Activated naive CD8-positive, alpha-beta T cell treated with anti-CD3 and anti-CD28 coated beads, Interleukin-2, amount 50 U/mL, for 24 hours (primary cell): ENCODE measurements at regions not wholly inside any gene's neighbourhood (a gene's known extent, or its start where the extent isn't known, plus 50 kb on each side); places are given as distances from the start of the nearest gene placed in this dataset.
"Not testable (repeated sequence)": the region's sequence is repeated elsewhere in the genome, so short reads cannot be mapped to it uniquely, and the experiment has no call there.

Experiments used
- ATAC-seq: fragments of 150-1000 bp; cut with Tn5 transposase; one replicate; pipeline ENCODE4 v1.10.0; 2021
- DNase-seq: peaks from one replicate; pipeline ENCODE4 v3.0.0; 2021
- H3K27ac Mint-ChIP-seq: one replicate; pipeline ENCODE4 v1.8.0; 2021; ENCODE audit warnings: mild to moderate bottlenecking, mixed read lengths
- H3K27me3 Mint-ChIP-seq: one replicate; pipeline ENCODE4 v1.8.0; 2021; ENCODE audit warnings: mixed read lengths
- H3K36me3 Mint-ChIP-seq: one replicate; pipeline ENCODE4 v1.8.0; 2021; ENCODE audit warnings: low read depth, mixed read lengths
- H3K4me1 Mint-ChIP-seq: one replicate; pipeline ENCODE4 v1.8.0; 2021; ENCODE audit warnings: mixed read lengths
- H3K4me3 Mint-ChIP-seq: one replicate; pipeline ENCODE4 v1.8.0; 2021; ENCODE audit warnings: mild to moderate bottlenecking, moderate library complexity, mixed read lengths
- H3K9me3 Mint-ChIP-seq: one replicate; pipeline ENCODE4 v1.8.0; 2021; ENCODE audit warnings: mixed read lengths

GRCh38 chrX:94908648-94909047, 1234.6 kb downstream of the FAM133A start:
- ATAC-seq (no peak), DNase-seq (no peak)
- no peaks in the 10 kb centered on the region for H3K4me1 Mint-ChIP-seq
- H3K9me3 Mint-ChIP-seq: no peaks in the 10 kb centered on the region
- no peaks in the 10 kb centered on the region for H3K36me3 Mint-ChIP-seq
- H3K27ac Mint-ChIP-seq: no peak overlapping the region
- H3K27me3 Mint-ChIP-seq: no peaks in the 10 kb centered on the region
- H3K4me3 Mint-ChIP-seq: no peak overlapping the region

DNA sequence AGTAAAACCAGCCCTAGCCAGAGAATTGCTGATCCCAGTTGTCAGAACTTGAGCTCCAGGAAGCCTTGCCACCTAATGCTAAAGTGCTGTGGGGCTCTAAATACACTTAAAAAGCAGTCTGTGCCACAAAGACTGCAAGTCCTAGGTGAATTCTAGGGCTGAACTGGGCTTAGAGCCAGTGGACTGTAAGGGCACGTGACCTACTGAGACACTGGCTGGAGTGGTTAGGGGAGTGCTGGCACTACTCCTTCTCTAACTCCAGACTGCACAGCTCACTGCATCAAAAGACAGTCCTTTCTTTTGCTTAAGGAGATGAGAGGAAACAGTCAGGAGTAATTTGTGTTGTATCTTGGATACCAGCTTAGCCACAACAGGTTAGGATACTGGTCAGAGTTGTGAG, 1240.2 kb downstream of the FAM133A start:
- no peak overlapping the region for H3K4me3 Mint-ChIP-seq

DNA sequence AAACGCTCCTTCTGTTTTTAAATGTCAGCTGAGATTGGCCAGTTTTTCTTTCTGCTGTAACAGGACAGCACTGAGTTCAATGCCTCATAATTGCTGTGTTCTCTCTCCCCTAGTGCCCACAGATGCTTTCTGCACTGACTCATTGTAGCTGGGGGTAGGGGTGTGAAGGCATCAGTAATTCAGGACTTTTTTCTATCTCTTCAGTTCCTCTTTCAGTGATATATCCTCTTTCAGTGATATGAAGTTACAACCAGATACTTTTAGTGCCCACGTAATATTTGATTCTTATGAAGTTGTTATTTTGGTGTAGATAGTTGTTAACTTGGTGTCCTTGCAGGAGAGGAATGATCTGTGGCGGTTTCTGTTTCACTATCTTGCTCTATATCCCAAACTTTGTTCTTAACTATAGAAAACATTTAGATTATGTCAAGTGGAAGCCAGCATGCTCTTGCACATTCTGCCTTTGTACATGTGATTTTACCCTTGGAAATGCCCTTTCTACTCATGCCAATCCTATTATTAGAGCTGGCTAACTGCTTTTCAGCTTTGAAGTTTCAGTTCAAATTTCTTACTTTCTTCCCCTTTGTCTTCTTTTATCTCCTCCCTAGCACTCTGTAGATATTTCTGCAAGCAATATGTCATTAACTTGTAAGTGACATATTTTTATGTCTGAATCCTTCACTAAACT, 1258.4 kb downstream of the FAM133A start:
- Mint-ChIP-seq H3K4me3 (no peak overlapping the region), H3K9me3 (no peaks in the 10 kb centered on the region), H3K27ac (no peak overlapping the region), H3K36me3 (no peaks in the 10 kb centered on the region), H3K27me3 (no peaks in the 10 kb centered on the region), H3K4me1 (no peaks in the 10 kb centered on the region)
- ATAC-seq (no peak), DNase-seq (no peak)

More for the DNA sequence above, 1240.2 kb downstream of the FAM133A start:
- H3K4me1 Mint-ChIP-seq: no peaks in the 10 kb centered on the region
- ATAC-seq (no peak), DNase-seq (no peak)
- no peaks in the 10 kb centered on the region for H3K9me3 Mint-ChIP-seq
- no peaks in the 10 kb centered on the region for H3K36me3 Mint-ChIP-seq
- no peak overlapping the region for H3K27ac Mint-ChIP-seq
- no peaks in the 10 kb centered on the region for H3K27me3 Mint-ChIP-seq

- no peaks in the 10 kb centered on the region for H3K4me1 Mint-ChIP-seq
- no peaks in the 10 kb centered on the region for H3K27me3 Mint-ChIP-seq
- no peak overlapping the region for H3K4me3 Mint-ChIP-seq
- no peaks in the 10 kb centered on the region for H3K36me3 Mint-ChIP-seq
- no peak for ATAC-seq
- no peak overlapping the region for H3K27ac Mint-ChIP-seq
- H3K9me3 Mint-ChIP-seq: no peaks in the 10 kb centered on the region
- no peak for DNase-seq
Observed at GRCh38 chrX:94936722-94937121, 1262.7 kb downstream of the FAM133A start.

DNA sequence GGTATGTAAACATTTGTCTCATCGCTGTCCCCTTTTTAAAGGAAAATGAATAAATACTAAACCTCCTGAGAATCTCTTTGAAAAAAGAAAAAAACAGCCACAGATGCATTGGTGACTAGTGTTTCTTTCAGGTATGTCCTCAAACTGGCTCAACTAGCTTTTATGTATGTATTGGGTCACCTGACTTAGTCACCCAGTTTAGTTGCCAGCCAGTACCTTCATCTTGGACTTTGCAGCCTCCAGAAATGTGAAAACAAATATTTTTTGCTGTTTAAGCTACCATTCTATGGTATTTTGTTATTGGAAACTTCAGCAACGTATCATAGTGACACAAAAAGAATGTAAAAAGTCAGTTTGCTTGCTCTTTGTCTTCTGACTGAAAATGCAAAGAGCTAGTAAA, 1263.5 kb downstream of the FAM133A start:
- Mint-ChIP-seq H3K27ac (no peak overlapping the region), H3K4me1 (no peaks in the 10 kb centered on the region), H3K36me3 (no peaks in the 10 kb centered on the region), H3K27me3 (no peaks in the 10 kb centered on the region), H3K4me3 (no peak overlapping the region), H3K9me3 (no peaks in the 10 kb centered on the region)
- DNase-seq (no peak), ATAC-seq (no peak)

DNA sequence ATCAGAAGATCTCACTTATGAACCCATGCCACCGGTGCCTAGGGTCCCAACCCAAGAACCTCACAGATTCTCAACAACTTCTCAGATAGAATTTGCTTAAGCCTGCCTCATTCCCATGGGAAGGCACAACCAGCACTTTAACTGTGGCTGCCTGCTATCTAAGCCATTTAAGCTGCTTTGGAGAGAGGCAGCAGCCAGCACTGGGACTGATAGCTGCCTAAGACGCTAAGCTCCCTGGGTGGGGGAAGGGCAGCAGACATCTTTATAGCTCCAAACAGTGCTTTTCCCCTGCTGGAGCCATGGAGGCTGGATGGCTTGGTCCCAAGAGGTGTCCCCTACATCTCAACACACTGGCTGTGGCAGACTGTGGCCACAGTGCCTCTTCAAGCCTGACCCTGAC, 1268.6 kb downstream of the FAM133A start:
- no peaks in the 10 kb centered on the region for H3K36me3 Mint-ChIP-seq
- H3K4me1 Mint-ChIP-seq: no peaks in the 10 kb centered on the region
- ATAC-seq (no peak), DNase-seq (no peak)
- no peaks in the 10 kb centered on the region for H3K9me3 Mint-ChIP-seq
- no peak overlapping the region for H3K4me3 Mint-ChIP-seq
- no peak overlapping the region for H3K27ac Mint-ChIP-seq
- H3K27me3 Mint-ChIP-seq: no peaks in the 10 kb centered on the region

DNA sequence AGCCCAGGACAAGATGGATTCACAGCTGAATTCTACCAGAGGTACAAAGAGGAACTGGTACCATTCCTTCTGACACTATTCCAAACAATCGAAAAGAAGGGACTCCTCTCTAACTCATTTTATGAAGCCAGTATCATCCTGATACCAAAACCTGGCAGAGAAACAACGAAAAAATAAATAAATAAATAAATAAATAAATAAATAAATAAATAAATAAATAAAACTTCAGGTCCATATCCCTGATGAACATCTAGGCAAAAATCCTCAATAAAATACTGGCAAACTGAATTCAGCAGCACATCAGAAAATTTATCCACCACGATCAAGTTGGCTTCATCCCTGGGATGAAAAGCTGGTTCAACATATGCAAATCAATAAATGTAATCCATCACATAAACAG, 1272.1 kb downstream of the FAM133A start:
- not testable (repeated sequence) for H3K36me3 Mint-ChIP-seq, H3K27me3 Mint-ChIP-seq, H3K9me3 Mint-ChIP-seq, H3K4me3 Mint-ChIP-seq, ATAC-seq, H3K27ac Mint-ChIP-seq, H3K4me1 Mint-ChIP-seq, DNase-seq

GRCh38 chrX:94961730-94962129, 1287.7 kb downstream of the FAM133A start:
- no peak overlapping the region for H3K27ac Mint-ChIP-seq
- no peaks in the 10 kb centered on the region for H3K27me3 Mint-ChIP-seq
- ATAC-seq (no peak), DNase-seq (no peak)
- H3K36me3 Mint-ChIP-seq: no peaks in the 10 kb centered on the region
- no peak overlapping the region for H3K4me3 Mint-ChIP-seq
- no peaks in the 10 kb centered on the region for H3K9me3 Mint-ChIP-seq
- no peaks in the 10 kb centered on the region for H3K4me1 Mint-ChIP-seq

DNA sequence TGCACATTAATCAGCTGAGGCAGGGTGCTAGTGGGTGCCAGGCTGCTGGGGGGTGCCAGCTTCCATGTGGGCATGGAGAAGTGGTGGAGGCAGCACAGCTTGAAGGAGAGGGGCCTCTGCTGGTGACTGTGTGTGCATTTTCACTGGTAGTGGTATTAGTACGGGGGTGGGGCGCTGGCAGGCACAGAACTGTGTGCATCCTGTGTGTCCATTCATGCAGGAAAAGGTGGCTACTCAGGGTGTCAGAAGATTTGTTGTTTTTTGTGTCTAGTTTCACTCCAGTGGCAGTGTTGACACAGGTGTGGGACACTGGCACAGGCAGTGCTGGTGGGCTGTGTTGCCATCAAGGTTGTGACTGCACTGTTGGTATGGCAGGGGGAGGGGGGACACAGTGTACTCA, 1303.6 kb downstream of the FAM133A start:
- no peak for ATAC-seq
- DNase-seq: no peak
- Mint-ChIP-seq H3K36me3 (no peaks in the 10 kb centered on the region), H3K4me3 (no peak overlapping the region), H3K9me3 (peaks cover 6% of the 10 kb centered on the region), H3K4me1 (no peaks in the 10 kb centered on the region), H3K27me3 (no peaks in the 10 kb centered on the region), H3K27ac (no peak overlapping the region)

DNA sequence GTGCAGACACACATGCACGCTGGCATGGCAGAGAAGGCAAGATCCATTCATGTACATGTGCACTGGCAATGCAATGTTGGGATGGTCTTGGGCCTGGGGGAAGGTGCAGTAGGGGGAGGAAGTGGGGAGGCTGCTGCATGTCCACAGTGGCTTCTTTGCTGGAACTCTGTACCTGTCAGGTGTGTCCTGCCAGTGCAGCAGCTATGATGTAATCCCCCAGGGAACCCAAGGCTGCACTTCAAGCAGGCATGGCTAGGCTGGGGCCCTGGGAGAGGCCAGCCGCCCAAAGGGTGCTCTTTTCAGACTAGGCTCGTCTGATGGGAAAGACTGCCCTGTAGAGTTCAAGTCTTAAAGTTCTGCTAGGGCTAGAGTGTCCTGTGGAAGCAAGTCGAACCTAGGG, 1304.0 kb downstream of the FAM133A start:
- Mint-ChIP-seq H3K9me3 (peaks cover 6% of the 10 kb centered on the region), H3K27ac (no peak overlapping the region), H3K4me3 (no peak overlapping the region), H3K27me3 (no peaks in the 10 kb centered on the region), H3K36me3 (no peaks in the 10 kb centered on the region), H3K4me1 (no peaks in the 10 kb centered on the region)
- DNase-seq (no peak), ATAC-seq (no peak)
